RWPE1 (cell line): ENCODE measurements at regions not wholly inside any gene's neighbourhood (a gene's known extent, or its start where the extent isn't known, plus 50 kb on each side); places are given as distances from the start of the nearest gene placed in this dataset.
A peak's percentile ranks its signal among the peaks of the same experiment; 100 is the strongest.

Experiments
- CTCF ChIA-PET: fragments of 350-600 bp; sonication (Branson Sonifier 250); formaldehyde crosslinking; extraction: SDS; loops from one replicate; lab custom pipeline; 2021; lab: Yijun Ruan, JAX
- POLR2A ChIA-PET: fragments of 400-600 bp; formaldehyde crosslinking; extraction: SDS; loops from one replicate; lab custom pipeline; 2020; ENCODE audit warnings: antibody characterized with exemption; ENCODE audit not compliant: low non-redundant PET; lab: Yijun Ruan, JAX
- DNase-seq: peaks from one replicate; pipeline ENCODE4 v3.0.0; 2012; ENCODE audit warnings: low spot score
- H3K27ac ChIP-seq: fragments of 450-650 bp; 2 replicates; pipeline ENCODE4 v1.5.1; 2017
- CTCF ChIP-seq: fragments of 450-650 bp; conservative IDR thresholded peaks from 2 replicates; pipeline ENCODE4 v1.5.1; 2017; ENCODE audit warnings: low read depth, mild to moderate bottlenecking

- H3K27ac ChIP-seq, result no peak overlapping the region
- DNase-seq, result peak; percentile 14
- CTCF ChIA-PET, result no interaction called here
- no peak for TF ChIP-seq CTCF
- POLR2A ChIA-PET, result no interaction called here
Observed at GRCh38 chr2:12300019-12300602, 416.6 kb upstream of the TRIB2 start.

GRCh38 chr2:12300927-12301326 lies 415.8 kb upstream of the TRIB2 start:
- TF ChIP-seq CTCF, result no peak
- no peak for DNase-seq
- CTCF ChIA-PET, result no interaction called here
- POLR2A ChIA-PET, result no interaction called here
- no peak overlapping the region for H3K27ac ChIP-seq

GRCh38 chr2:12302140-12302539 lies 414.6 kb upstream of the TRIB2 start:
- no peak for DNase-seq
- ChIA-PET POLR2A (no interaction called here), CTCF (no interaction called here)
- TF ChIP-seq CTCF, result no peak
- no peak overlapping the region for H3K27ac ChIP-seq

GRCh38 chr2:12302691-12303090 lies 414.0 kb upstream of the TRIB2 start:
- ChIA-PET POLR2A (no interaction called here), CTCF (no interaction called here)
- H3K27ac ChIP-seq, result no peak overlapping the region
- DNase-seq, result no peak
- TF ChIP-seq CTCF, result no peak

GRCh38 chr2:12303181-12304030 lies 413.3 kb upstream of the TRIB2 start:
- peak; percentile 25 for DNase-seq
- TF ChIP-seq CTCF, result no peak
- no peak overlapping the region for H3K27ac ChIP-seq
- ChIA-PET CTCF (no interaction called here), POLR2A (no interaction called here)

- ChIA-PET CTCF (interaction anchor here (0.6 kb wide), 2 partner anchors 66 to 598 kb away, joined by 3 read pairs; no protein-coding TSS in a partner anchor), POLR2A (no interaction called here)
- DNase-seq, result no peak
- TF ChIP-seq CTCF, result no peak
- no peak overlapping the region for H3K27ac ChIP-seq
Observed at GRCh38 chr2:12304564-12305171, 412.1 kb upstream of the TRIB2 start.
